ENCODE measurements at regions not wholly inside any gene's neighbourhood (a gene's known extent, or its start where the extent isn't known, plus 50 kb on each side); places are given as distances from the start of the nearest gene placed in this dataset.

- Histone ChIP-seq H3K9me3 (no peaks in the 10 kb centered on the region), H3K36me3 (no peaks in the 10 kb centered on the region), H3K4me1 (peaks cover 0 to 20% (median 0%) of the 10 kb centered on the region in 3 donors), H3K27ac (no peak overlapping the region), H3K4me3 (no peak overlapping the region), H3K27me3 (no peaks in the 10 kb centered on the region)
- TF ChIP-seq CTCF (IDR thresholded peaks at IDR 0.05) = no peak
- TF ChIP-seq POLR2A (IDR thresholded peaks at IDR 0.05) = no peak
- DNase-seq = no peak
- intact Hi-C loops (cut with DNase I) = no loop called here
- WGBS, 2 donors = 53 to 57% methylated on average over 4 to 5 of the region's 5 CpGs
Observed at GRCh38 chr15:91528801-91529200, 324.7 kb upstream of the SLCO3A1 start.

GRCh38 chr15:91529534-91529933 lies 324.0 kb upstream of the SLCO3A1 start:
- Histone ChIP-seq H3K27me3 (no peaks in the 10 kb centered on the region), H3K9me3 (no peaks in the 10 kb centered on the region), H3K36me3 (no peaks in the 10 kb centered on the region), H3K27ac (no peak overlapping the region), H3K4me1 (peaks cover 0 to 20% (median 0%) of the 10 kb centered on the region in 3 donors), H3K4me3 (no peak overlapping the region)
- TF ChIP-seq CTCF (IDR thresholded peaks at IDR 0.05) = no peak
- TF ChIP-seq POLR2A (IDR thresholded peaks at IDR 0.05) = no peak
- DNase-seq = no peak
- WGBS, 2 donors = 77 to 86% methylated on average over 5 of the region's 5 CpGs
- intact Hi-C loops (cut with DNase I) = no loop called here

GRCh38 chr15:91530279-91530678 lies 323.2 kb upstream of the SLCO3A1 start:
- intact Hi-C loops (cut with DNase I) = no loop called here
- WGBS, 2 donors = 89 to 94% methylated on average over 6 of the region's 6 CpGs
- no peak for DNase-seq
- no peak overlapping the region for H3K27ac ChIP-seq
- H3K27me3 ChIP-seq = no peaks in the 10 kb centered on the region
- H3K4me3 ChIP-seq = no peak overlapping the region
- no peaks in the 10 kb centered on the region for H3K36me3 ChIP-seq
- no peak for TF ChIP-seq POLR2A (IDR thresholded peaks at IDR 0.05)
- no peak for TF ChIP-seq CTCF (IDR thresholded peaks at IDR 0.05)
- H3K4me1 ChIP-seq = peaks cover 0 to 20% (median 0%) of the 10 kb centered on the region in 3 donors
- no peaks in the 10 kb centered on the region for H3K9me3 ChIP-seq

- H3K4me3 ChIP-seq = no peak overlapping the region
- H3K36me3 ChIP-seq = no peaks in the 10 kb centered on the region
- peaks cover 0 to 24% (median 1%) of the 10 kb centered on the region in 3 donors for H3K4me1 ChIP-seq
- no peak for DNase-seq
- no peaks in the 10 kb centered on the region for H3K27me3 ChIP-seq
- no peaks in the 10 kb centered on the region for H3K9me3 ChIP-seq
- TF ChIP-seq POLR2A (IDR thresholded peaks at IDR 0.05) (no peak), CTCF (IDR thresholded peaks at IDR 0.05) (no peak)
- intact Hi-C loops (cut with DNase I) = no loop called here
- 57 to 67% methylated on average over 8 to 9 of the region's 9 CpGs for WGBS, 2 donors
- H3K27ac ChIP-seq = no peak overlapping the region
Observed at GRCh38 chr15:91530956-91531582, 322.4 kb upstream of the SLCO3A1 start.

- Histone ChIP-seq H3K36me3 (no peaks in the 10 kb centered on the region), H3K27ac (no peak overlapping the region), H3K27me3 (no peaks in the 10 kb centered on the region), H3K9me3 (no peaks in the 10 kb centered on the region), H3K4me1 (peaks cover 5 to 34% (median 8%) of the 10 kb centered on the region in 3 donors), H3K4me3 (no peak overlapping the region)
- no peak for TF ChIP-seq POLR2A (IDR thresholded peaks at IDR 0.05)
- TF ChIP-seq CTCF (IDR thresholded peaks at IDR 0.05) = no peak
- intact Hi-C loops (cut with DNase I) = no loop called here
- no peak for DNase-seq
- 86 to 91% methylated on average over 2 of the region's 2 CpGs for WGBS, 2 donors
Observed at GRCh38 chr15:91534235-91534634, 319.3 kb upstream of the SLCO3A1 start.
